NCI-H510A (cell line): ENCODE measurements at regions not wholly inside any gene's neighbourhood (a gene's known extent, or its start where the extent isn't known, plus 50 kb on each side); places are given as distances from the start of the nearest gene placed in this dataset.

Experiments used
- DNase-seq: peaks from one replicate; lab custom pipeline; 2025; lab: John Stamatoyannopoulos, UW

DNA sequence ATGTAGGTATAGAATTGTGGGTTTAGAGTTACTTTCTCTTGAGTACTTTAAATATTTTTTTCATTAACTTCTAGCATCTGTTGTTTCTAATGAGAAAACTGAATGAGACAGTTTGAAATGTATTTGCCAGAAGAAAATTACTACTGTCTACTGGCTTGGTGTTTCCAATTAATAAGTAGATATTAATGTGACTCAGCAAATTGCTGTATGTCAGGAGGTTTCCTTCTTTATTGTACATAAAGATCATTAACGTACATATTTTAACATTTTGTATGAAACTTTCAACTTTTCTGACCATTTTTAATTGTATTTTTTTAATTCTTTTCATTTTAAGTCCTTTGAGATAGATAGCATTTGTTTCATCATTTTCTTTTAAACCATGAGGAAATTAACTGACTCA is 135.1 kb upstream of the SLC22A23 start:
- DNase-seq = no peak

DNA sequence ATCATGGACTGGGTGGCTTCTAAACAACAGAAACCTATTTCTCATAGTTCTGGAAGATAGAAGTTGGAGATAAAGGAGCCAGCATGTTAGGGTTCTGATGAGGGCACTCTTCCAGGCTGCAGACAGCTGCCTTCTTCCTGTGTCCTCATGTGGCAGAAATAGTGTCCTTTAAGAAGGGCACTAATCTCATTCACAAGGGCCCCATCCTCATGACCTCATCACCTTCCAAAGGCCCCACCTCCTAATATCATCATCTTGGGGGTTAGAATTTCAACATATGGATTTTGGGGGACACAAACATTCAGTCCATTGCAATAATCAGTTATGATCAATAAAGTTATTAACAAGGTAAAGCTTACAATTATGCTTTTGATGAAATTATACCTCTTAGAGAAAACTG is 130.8 kb upstream of the SLC22A23 start:
- no peak for DNase-seq

DNA sequence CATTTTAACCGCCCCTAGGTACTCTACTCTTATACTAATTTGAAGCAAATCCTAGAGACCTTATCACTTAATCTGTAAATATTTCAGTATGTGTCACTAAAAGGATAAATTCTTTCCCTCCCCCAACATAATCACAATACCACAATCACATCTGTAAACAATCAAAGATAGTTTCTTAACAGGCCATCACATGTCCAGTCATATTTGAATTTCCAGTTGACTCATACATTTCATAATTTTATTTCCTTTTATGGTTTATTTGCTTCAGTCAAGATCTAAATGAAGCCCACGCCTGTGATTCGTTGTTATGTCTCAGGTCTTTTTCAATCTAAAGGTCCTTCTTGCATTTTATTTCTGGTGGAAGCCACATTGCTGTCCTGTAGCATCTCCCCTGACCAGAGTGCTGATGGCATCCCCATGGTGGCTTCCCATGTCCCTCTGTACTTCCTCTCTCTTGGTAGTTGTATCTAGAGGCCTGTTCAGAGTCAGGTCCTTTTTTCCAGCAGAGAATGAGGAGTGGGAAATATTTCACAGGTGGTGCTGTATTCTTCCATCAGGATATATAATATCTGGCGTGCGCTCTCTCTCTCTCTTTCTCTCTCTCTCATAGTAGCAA is 128.6 kb upstream of the SLC22A23 start:
- DNase-seq = no peak

DNA sequence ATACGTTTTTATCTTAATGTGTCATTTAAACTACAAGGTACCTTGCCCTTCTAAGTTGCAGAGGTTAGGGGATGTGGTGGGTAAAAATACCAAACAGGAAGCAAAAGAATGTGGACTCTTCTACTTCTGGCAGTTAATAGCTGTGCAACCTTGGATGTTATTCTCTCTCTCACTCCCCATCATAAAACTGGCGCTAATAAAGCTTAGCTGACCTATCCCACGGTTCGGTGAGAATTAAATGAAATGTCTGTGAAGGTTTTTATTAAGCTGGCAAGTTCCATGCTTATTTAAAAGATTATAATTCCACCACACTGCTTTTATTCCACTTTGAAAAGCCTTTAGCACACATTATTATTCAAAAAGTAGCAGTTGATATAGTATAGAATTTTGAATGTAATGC is 127.8 kb upstream of the SLC22A23 start:
- no peak for DNase-seq

DNA sequence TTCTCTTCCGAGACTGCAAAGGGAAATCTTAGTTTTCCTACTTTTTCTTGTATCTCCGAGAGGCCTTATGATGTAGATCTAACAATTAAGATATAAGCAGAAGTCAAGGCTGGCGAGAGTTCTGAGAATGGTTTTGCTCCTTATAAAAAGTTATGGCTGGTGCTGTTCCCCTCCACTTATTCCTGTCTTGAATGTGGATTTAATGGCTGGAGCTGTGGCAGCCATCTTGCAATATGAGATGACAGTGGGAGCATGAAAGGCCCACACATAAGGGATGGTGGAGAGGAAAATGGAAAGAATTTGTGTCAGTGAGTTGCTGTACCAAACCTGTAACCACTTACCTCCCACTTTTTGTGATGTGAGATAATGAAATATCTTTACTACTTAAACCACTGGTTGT is 124.6 kb upstream of the SLC22A23 start:
- no peak for DNase-seq

DNA sequence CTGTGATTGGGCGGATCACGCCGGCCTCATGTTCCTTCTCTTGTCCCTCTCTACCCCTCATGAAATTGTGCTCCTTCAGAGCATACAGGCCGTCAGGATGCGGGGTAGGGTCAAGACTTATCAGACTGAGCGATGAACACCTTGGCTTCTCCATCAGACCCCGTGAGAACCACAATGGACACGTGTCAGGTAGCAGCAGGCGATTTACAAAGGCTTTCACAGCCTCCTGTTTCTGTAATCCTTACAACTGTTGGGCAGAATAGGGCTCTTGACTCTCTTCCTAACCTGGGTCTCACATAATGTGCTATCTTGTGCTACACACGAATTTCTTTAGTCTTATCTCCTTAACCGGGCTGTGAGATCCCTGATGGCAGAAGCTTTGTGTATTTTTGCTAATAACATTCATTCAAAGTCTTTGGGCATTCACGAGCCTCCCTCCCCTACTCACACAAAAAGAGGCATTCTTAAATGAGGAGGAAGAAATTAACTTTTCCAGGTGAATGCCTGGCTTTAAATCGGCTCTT is 122.9 kb upstream of the SLC22A23 start:
- DNase-seq = no peak

DNA sequence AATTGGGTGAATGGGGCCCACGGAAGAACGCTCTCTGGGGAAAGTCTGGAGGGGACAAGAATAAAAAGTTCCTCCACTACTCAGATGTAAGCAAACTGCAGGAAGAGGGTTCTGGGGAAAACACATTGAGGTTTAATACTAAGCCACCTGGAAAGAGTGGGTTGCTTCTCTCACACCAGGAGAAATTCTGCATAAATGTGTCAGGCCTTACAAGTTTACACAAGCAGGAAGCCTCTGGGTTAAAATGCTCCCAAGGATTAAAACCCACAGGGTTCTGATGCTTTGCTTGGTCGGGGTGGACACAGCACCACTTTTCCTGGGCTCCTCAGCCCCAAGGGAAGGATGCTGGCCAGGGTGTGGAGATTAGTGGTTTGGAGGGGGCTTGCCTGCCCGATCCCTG is 122.1 kb upstream of the SLC22A23 start:
- no peak for DNase-seq

DNA sequence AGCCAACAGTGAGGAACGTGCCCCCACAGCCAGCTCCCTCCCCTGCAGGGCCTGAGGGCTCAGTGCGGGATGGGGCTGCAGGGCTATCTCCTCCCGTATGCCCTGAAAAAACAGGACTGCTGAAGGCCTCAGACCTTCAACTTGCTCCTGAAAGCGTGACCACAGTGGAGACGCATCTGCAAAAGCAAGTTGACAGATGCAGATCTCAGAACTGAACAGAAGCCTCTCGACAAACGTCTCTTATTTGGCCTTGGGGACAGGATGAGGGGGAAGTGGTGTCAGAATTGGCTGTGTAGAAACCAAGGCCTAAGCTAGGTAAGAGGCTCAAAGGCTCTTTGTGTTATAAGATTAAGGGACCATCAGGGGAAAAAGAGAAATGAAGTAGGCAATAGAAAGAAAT is 120.7 kb upstream of the SLC22A23 start:
- no peak for DNase-seq

DNA sequence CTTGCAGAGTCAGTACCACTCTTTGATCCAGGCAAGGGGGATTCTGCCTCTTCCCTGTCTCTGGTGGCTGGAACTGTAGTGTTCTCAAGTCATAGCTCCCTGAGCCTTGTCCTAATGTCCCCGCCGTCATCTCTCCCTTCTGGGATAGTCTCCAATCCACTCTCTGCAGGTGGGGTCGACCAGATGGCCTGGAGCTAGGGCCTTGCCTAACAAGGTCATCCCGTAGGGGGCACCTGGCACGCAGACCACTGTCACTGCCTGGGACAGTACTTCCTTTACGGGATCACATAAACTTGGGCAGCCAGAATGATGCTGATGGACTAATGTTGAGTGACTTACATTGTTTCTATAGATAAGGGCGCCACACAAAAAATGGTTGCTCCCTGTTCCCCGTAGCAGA is 118.9 kb upstream of the SLC22A23 start:
- DNase-seq = no peak

DNA sequence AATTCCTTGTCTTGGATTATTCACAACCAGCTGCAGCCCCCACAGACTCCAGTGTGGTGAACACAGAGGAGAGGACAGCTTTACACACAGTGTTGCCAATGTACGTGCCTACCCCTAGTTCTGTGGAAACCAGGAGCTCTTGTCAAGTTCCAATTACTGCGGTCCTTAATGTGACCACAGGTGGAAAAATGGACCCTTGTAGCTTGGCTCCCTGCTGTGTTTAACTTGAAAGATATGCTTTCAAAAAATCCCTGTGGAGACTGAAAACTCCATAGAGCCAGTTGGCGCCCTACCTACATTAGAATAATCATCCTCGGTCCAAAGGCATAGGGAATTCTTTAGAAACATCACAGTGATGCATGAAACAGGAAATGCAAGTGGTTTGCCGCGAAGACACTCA is 118.3 kb upstream of the SLC22A23 start:
- no peak for DNase-seq

DNA sequence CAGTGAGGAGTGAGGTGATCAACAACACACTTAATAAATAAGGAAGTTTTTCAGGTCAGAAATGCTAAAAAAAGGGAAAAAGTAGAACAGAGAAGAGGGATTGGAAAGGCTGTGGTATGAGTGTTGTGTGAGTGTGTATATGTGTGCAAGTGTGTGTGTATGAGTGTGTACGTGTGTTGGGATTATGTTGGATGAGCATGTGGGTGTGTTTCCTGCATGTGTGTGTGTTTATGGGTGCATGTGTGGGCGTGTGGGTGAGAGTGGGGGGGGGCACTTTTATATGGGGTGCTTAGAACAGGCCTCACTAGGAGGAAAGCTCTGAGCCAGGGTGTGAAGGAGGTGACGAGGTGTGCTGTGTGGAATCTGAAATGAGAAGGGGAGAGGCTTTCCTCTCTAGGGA is 116.8 kb upstream of the SLC22A23 start:
- DNase-seq = no peak

DNA sequence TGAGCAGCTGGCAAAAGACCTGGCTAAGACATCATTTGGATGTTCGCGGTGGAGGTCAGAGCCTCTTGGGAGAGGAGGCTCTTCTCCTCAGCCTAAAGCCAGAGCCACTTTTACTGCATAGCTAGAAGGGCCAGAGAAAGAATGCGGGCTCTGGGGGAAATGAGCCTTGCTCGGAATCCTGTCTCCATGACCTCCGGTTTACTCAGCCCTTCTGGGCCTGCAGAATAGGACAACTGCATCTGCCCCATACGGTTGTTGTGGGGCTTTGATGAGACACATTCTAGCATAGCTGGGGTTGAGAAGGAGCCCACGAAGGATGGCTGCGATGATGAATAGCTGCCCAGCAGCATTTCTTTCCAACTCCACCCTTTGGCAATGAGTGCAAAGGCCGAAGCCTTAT is 115.0 kb upstream of the SLC22A23 start:
- DNase-seq = no peak

DNA sequence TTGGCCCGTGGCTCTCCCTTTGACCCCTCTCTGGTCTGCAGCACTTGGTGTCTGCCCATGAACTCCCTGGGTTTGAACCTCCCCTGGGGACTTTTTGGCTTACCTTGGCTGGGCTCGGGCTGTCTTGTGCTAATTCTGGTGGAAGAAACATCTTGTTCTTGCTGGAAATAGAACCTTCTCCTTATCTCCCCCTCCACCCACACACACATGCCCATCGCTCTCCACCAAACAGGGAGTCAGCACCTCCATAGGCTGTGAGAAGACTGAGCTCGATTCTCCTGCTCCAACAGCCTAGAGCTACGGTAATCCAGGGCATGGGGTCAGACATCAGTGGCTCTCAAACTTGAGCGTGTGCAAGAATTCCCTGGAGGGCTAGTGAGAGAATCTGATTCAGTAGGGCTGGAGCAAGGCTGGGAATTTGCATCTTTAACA is 114.4 kb upstream of the SLC22A23 start:
- no peak for DNase-seq

DNA sequence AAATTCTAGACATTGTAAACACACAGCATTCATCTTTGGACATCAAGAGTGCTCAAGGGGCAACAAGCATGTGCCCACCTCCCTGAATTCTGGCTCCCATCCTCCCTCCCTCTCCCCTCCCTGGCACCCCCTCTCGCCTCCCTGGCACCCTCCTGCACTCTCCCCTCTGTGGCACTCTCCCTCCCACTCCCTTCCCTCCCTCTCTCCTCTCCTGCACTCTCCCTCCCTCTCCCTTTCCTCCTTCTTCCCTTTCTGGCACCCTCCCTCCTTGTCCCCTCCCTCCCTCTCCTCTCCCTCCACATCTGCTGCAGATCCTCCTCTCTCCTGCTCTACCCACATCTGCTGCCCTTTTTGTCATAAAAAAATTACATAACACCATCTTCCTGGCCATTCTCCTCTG is 113.0 kb upstream of the SLC22A23 start:
- no peak for DNase-seq

DNA sequence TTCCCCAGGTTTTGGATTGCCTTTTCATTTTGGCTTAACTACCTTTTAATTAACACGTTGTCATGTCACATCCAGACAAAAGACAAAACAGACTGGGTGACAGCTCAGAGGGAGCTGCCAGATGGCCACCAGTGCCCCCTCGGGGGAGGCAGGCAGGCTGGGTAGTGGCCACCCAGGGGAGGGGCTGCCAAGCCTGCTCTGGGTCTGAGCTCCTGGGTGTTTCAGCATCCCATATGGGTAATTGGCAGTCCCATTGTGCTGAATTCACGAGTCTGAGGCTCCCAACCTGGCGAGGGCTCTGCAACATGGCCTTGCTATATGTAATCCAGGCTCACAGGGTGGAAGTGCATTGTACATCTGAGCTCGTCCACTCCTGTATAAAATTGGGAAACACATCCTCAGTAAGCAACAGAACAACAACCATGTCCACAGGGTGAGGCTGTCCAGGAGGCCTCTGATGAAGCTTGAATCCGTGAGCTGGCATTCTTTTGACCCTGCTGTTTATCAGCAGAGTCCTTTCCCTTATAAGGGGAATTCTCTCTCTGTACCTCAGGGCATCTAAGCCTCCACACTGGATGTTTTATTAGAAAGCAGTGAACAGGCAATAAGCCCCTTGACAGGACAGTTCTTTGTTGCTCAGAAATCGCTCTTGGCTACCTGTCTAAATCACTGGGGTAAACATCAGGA is 111.7 kb upstream of the SLC22A23 start:
- no peak for DNase-seq

DNA sequence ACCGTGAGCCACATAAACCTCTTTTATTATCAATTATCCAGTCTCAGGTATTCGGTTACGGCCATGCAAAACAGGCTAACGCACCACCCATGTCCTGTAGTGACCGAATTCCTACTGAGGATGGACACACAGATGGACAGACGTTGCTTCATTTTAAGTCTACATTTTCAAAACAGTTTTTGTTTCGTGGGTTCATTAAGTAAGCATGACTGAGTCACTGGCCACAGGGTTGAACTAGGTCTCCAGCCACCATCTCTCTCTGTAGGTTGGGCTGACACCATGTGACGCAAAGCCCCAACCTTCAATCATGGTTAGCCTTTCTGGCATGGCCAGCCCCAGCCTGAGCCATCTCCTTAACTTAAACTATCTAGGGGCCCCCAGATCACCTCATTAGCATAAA is 110.0 kb upstream of the SLC22A23 start:
- no peak for DNase-seq

DNA sequence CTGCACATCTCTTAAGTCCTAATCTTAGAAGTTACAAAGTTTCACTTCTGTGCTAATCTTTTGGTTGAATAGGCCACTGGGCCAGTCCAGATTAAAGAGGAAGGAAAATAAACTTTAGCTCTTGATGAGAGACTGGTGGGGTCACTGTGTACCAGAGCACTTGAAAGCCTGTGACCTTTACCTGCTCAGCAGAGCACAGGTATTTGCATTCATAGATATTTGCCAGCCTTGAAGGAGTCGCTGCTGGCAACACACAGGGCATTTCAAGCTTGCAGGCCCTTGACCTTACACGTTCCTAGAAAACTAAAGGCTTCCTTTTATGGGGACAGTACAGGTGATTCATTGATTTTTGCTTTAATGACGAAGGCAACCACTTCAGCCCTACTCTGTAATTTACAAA is 108.4 kb upstream of the SLC22A23 start:
- DNase-seq = no peak

DNA sequence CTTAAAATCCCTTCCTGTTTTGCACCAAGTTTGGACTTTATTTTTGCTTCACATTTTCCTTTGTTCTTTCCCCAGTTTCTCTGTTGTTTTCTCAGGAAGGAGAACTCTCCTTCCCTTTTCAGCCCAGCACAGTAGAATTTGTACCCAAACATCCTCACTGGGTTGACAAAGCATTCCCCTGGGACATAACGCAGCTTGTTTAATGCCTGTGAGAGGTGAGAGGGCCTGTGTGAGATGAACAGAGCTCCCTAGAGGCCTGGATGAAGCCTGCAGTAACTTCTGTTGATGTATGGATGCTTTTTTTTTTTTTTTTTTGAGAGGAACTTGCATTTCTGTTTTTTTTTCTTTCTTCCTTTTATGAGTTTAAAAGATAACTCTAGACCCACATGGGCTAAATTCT is 104.9 kb upstream of the SLC22A23 start:
- no peak for DNase-seq

DNA sequence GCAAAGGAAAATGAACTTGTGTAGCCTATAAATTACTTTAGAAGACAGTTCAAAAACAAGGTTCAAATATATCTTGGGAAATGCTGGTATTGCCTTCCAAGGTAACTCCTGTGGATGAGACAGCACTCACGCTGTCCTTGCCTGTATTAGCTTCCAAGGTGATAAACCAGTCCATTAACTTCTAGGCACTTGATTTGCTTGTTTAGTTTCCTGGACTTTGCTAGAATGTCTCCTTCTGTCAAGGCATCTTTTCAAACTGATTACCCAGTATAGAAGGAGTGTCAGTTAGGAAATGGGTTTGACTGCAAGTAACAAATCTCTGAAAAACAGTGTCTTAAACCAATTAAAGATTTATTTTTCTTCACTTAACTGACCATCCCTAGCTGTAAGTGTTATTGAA is 103.4 kb upstream of the SLC22A23 start:
- no peak for DNase-seq

DNA sequence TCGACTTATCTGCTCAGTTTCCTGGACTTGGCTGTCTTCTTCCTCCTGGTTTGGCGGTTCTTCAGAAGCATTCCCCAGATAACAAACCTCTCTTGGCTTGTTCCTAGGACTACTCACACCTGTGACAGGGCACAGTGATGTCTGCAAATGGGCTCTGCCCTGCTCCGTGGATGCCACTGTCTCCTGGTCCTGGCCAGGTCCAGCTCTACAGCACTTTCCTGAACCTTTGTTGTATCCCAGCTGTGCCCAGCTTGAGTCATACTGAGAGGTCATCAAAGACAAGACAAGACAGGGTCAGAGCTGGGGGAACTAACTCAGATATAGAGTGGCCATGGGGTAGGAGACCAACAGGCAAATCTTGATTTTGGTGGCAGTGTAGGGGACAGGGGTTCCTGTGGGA is 102.7 kb upstream of the SLC22A23 start:
- DNase-seq = no peak

DNA sequence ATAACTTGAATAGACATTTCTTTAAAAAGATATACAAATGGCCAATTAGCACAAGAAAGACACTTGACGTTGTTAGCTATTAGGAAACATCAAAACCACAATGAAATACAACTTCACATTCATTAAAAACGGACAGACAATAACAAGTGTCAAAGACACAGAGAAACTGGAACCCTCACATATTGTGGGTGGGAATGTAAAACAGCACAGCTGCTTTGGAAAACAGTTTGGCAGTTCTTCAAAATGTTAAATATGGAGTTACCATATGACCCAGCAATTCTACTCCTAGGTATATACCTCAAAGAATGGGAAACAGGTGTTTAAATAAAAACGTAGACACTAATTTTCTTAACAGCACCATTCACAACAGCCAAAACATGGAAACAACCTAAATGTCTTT is 100.5 kb upstream of the SLC22A23 start:
- no peak for DNase-seq

DNA sequence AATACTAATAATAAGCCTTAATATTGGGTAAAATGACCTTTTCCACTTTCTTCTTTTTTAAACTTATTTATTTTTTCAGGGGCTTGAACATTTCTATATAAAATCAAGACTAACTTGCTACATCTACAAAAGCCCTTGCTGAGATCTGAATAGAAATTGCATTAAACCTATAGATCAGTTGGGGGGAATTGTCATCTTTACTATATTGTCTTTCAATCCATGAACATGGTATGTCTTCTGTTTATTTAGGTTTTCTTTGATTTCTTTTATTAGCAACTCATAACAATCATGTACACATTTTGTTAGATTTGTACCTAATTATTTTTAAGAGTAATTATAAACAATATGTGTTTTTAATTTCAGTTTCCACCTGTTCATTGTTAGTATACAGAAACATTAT is 96.4 kb upstream of the SLC22A23 start:
- DNase-seq = no peak

DNA sequence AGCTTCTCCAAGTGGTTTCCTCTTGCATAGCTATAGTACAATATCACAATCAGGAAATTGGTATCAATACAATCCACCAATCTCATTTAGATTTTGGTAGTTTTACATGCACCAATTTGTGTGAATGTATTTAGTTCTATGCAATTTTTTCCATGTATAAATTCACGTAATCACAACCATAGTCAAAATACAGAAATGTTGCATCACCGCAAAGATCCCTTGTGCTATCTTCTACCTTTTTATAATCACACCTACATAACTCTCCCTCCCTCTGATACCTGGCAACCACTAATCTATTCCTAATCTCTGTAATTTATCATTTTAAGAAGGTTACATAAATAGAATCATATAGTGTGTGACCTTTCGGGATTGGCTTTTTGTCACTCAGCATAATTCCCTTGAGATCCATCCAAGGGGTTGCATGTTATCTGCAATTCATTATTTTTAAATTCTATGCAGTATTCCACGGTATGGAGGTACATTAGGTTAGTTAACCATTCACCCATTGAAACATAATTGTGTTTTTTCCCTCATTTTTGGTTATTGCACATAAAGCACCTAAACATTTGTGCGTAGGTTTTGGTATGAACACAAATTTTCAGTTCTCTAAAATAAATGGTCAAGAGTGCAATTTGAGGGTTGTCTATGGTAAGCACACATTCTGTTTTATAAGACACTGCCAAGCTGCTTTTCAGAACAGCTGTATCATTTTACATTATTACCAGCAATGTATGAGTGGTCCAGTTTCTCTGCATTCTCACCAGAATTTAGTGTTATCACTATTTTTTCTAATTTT is 95.1 kb upstream of the SLC22A23 start:
- no peak for DNase-seq
